ENCODE measurements at regions not wholly inside any gene's neighbourhood (a gene's known extent, or its start where the extent isn't known, plus 50 kb on each side); places are given as distances from the start of the nearest gene placed in this dataset.

GRCh38 chr12:88334271-88334670 is 192.2 kb downstream of the TMTC3 start:
- no peaks in the 10 kb centered on the region for H3K9me3 ChIP-seq
- no peak for DNase-seq
- no peaks in the 10 kb centered on the region for H3K27me3 ChIP-seq
- ATAC-seq: no peak
- H3K27ac ChIP-seq: no peak overlapping the region
- TF ChIP-seq POLR2A (IDR thresholded peaks at IDR 0.05) (no peak), CTCF (IDR thresholded peaks at IDR 0.05) (no peak)
- no peaks in the 10 kb centered on the region for H3K36me3 ChIP-seq
- intact Hi-C loops (cut with DNase I): no loop called here
- H3K4me3 ChIP-seq: no peak overlapping the region
- WGBS (ENCODE audit: insufficient coverage, low coverage, low lambda C conversion rate, missing lambda C conversion rate): 69% methylated on average over 3 of the region's 3 CpGs
- H3K4me1 ChIP-seq: no peaks in the 10 kb centered on the region

GRCh38 chr12:88336076-88336739 is 194.1 kb downstream of the TMTC3 start:
- intact Hi-C loops (cut with DNase I): no loop called here

GRCh38 chr12:88338486-88338885 is 196.4 kb downstream of the TMTC3 start:
- H3K36me3 ChIP-seq: no peaks in the 10 kb centered on the region
- intact Hi-C loops (cut with DNase I): no loop called here
- 0% methylated on average over 1 of the region's 1 CpG for WGBS (ENCODE audit: insufficient coverage, low coverage, low lambda C conversion rate, missing lambda C conversion rate)
- no peak for ATAC-seq
- no peaks in the 10 kb centered on the region for H3K27me3 ChIP-seq
- H3K4me1 ChIP-seq: no peaks in the 10 kb centered on the region
- TF ChIP-seq CTCF (IDR thresholded peaks at IDR 0.05) (no peak), POLR2A (IDR thresholded peaks at IDR 0.05) (no peak)
- no peak for DNase-seq
- no peak overlapping the region for H3K4me3 ChIP-seq
- H3K27ac ChIP-seq: no peak overlapping the region
- H3K9me3 ChIP-seq: no peaks in the 10 kb centered on the region

More at GRCh38 chr12:88336076-88336739, 194.1 kb downstream of the TMTC3 start:
- Histone ChIP-seq H3K27me3 (no peaks in the 10 kb centered on the region), H3K4me1 (no peaks in the 10 kb centered on the region), H3K4me3 (no peak overlapping the region), H3K27ac (no peak overlapping the region), H3K36me3 (no peaks in the 10 kb centered on the region), H3K9me3 (no peaks in the 10 kb centered on the region)
- no peak for TF ChIP-seq POLR2A (IDR thresholded peaks at IDR 0.05)
- no peak for TF ChIP-seq CTCF (IDR thresholded peaks at IDR 0.05)
- ATAC-seq (no peak), DNase-seq (no peak)
- 65% methylated on average over 8 of the region's 8 CpGs for WGBS (ENCODE audit: insufficient coverage, low coverage, low lambda C conversion rate, missing lambda C conversion rate)

GRCh38 chr12:88339254-88339949 is 197.3 kb downstream of the TMTC3 start:
- no peaks in the 10 kb centered on the region for H3K4me1 ChIP-seq

More at GRCh38 chr12:88339254-88339949, 197.3 kb downstream of the TMTC3 start:
- Histone ChIP-seq H3K36me3 (no peaks in the 10 kb centered on the region), H3K27ac (no peak overlapping the region), H3K27me3 (no peaks in the 10 kb centered on the region), H3K4me3 (no peak overlapping the region), H3K9me3 (no peaks in the 10 kb centered on the region)
- ATAC-seq (no peak), DNase-seq (no peak)
- TF ChIP-seq CTCF (IDR thresholded peaks at IDR 0.05): no peak
- no peak for TF ChIP-seq POLR2A (IDR thresholded peaks at IDR 0.05)
- intact Hi-C loops (cut with DNase I): no loop called here
- 100% methylated on average over 1 of the region's 1 CpG for WGBS (ENCODE audit: insufficient coverage, low coverage, low lambda C conversion rate, missing lambda C conversion rate)
